Activated naive CD4-positive, alpha-beta T cell treated with anti-CD3 and anti-CD28 coated beads, Interleukin-2, amount 50 U/mL, for 16 hours (primary cell): ENCODE measurements at regions not wholly inside any gene's neighbourhood (a gene's known extent, or its start where the extent isn't known, plus 50 kb on each side); places are given as distances from the start of the nearest gene placed in this dataset.

ENCODE experiments used
- DNase-seq: peaks from one replicate; pipeline ENCODE4 v3.0.0-alpha.2; 2020

- no peak for DNase-seq
These were observed 467.9 kb upstream of the AUTS2 start for GRCh38 chr7:69130396-69130795.

GRCh38 chr7:69134316-69134715 is 464.0 kb upstream of the AUTS2 start:
- no peak for DNase-seq

GRCh38 chr7:69147631-69148030 is 450.6 kb upstream of the AUTS2 start:
- no peak for DNase-seq

GRCh38 chr7:69149804-69150782 is 448.2 kb upstream of the AUTS2 start:
- no peak for DNase-seq

GRCh38 chr7:69162326-69162725 is 435.9 kb upstream of the AUTS2 start:
- DNase-seq, result no peak

- no peak for DNase-seq
These were observed 435.2 kb upstream of the AUTS2 start for GRCh38 chr7:69162931-69163670.

- no peak for DNase-seq
These were observed 431.2 kb upstream of the AUTS2 start for GRCh38 chr7:69166979-69167516.

- no peak for DNase-seq
These were observed 428.9 kb upstream of the AUTS2 start for GRCh38 chr7:69169386-69169785.

- no peak for DNase-seq
These were observed 425.8 kb upstream of the AUTS2 start for GRCh38 chr7:69172357-69173077.

- no peak for DNase-seq
These were observed 424.9 kb upstream of the AUTS2 start for GRCh38 chr7:69173341-69173740.

GRCh38 chr7:69173846-69174245 is 424.4 kb upstream of the AUTS2 start:
- DNase-seq, result no peak

- DNase-seq, result no peak
These were observed 421.4 kb upstream of the AUTS2 start for GRCh38 chr7:69176841-69177240.

- no peak for DNase-seq
These were observed 420.8 kb upstream of the AUTS2 start for GRCh38 chr7:69177461-69177861.

- no peak for DNase-seq
These were observed 420.3 kb upstream of the AUTS2 start for GRCh38 chr7:69177941-69178494.

- DNase-seq, result no peak
These were observed 417.6 kb upstream of the AUTS2 start for GRCh38 chr7:69180662-69181061.

- no peak for DNase-seq
These were observed 415.4 kb upstream of the AUTS2 start for GRCh38 chr7:69182596-69183467.

GRCh38 chr7:69184339-69184738 is 413.9 kb upstream of the AUTS2 start:
- no peak for DNase-seq

- DNase-seq, result no peak
These were observed 413.1 kb upstream of the AUTS2 start for GRCh38 chr7:69185170-69185569.

GRCh38 chr7:69186974-69187373 is 411.3 kb upstream of the AUTS2 start:
- no peak for DNase-seq

- DNase-seq, result no peak
These were observed 410.4 kb upstream of the AUTS2 start for GRCh38 chr7:69187824-69188333.

GRCh38 chr7:69189406-69189805 is 408.9 kb upstream of the AUTS2 start:
- DNase-seq, result no peak
